ENCODE measurements at regions not wholly inside any gene's neighbourhood (a gene's known extent, or its start where the extent isn't known, plus 50 kb on each side); places are given as distances from the start of the nearest gene placed in this dataset.
"Not testable (repeated sequence)": the region's sequence is repeated elsewhere in the genome, so short reads cannot be mapped to it uniquely, and the experiment has no call there.

DNA sequence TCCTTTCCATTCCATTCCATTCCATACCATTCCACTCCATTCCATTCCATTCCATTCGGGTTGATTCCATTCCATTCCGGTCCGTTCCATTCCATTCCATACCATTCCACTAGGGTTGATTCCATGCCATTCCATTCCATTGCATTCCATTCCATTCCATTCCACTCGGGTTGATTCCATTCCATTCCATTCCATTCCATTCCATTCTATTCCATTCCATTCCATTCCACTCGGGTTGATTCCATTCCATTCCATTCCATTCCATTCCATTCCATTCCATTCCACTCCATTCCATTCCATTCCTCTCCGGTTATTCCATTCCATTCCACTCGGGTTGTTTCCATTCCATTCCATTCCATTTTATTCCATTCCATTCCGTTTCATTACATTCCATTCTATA, 153.4 kb downstream of the CWH43 start:
- DNase-seq; H3K27ac Mint-ChIP-seq; H3K4me1 Mint-ChIP-seq (ENCODE audit: low read depth); H3K27me3 Mint-ChIP-seq (ENCODE audit: low read depth); intact Hi-C loops (cut with micrococcal nuclease); CTCF ChIA-PET; H3K4me3 Mint-ChIP-seq: not testable (repeated sequence)
- H3K36me3 Mint-ChIP-seq (ENCODE audit: low read depth), result peaks cover 33% of the 10 kb centered on the region
- peaks cover 36% of the 10 kb centered on the region for H3K9me3 Mint-ChIP-seq

- intact Hi-C loops (cut with micrococcal nuclease); H3K27ac Mint-ChIP-seq; H3K27me3 Mint-ChIP-seq (ENCODE audit: low read depth); H3K4me3 Mint-ChIP-seq; H3K4me1 Mint-ChIP-seq (ENCODE audit: low read depth); CTCF ChIA-PET: not testable (repeated sequence)
- Mint-ChIP-seq H3K36me3 (ENCODE audit: low read depth) (peaks cover 37% of the 10 kb centered on the region), H3K9me3 (peaks cover 39% of the 10 kb centered on the region)
- DNase-seq, result peak; percentile 7
Observed at GRCh38 chr4:49140351-49140750, 154.3 kb downstream of the CWH43 start.

DNA sequence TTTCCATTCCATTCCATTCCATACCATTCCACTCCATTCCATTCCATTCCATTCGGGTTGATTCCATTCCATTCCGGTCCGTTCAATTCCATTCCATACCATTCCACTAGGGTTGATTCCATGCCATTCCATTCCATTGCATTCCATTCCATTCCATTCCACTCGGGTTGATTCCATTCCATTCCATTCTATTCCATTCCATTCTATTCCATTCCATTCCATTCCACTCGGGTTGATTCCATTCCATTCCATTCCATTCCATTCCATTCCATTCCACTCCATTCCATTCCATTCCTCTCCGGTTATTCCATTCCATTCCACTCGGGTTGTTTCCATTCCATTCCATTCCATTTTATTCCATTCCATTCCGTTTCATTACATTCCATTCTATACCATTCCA, 155.9 kb downstream of the CWH43 start:
- peaks cover 54% of the 10 kb centered on the region for H3K9me3 Mint-ChIP-seq
- H3K27ac Mint-ChIP-seq; intact Hi-C loops (cut with micrococcal nuclease); DNase-seq; H3K4me3 Mint-ChIP-seq; CTCF ChIA-PET; H3K4me1 Mint-ChIP-seq (ENCODE audit: low read depth); H3K27me3 Mint-ChIP-seq (ENCODE audit: low read depth): not testable (repeated sequence)
- peaks cover 40% of the 10 kb centered on the region for H3K36me3 Mint-ChIP-seq (ENCODE audit: low read depth)

GRCh38 chr4:49147143-49147542, 161.1 kb downstream of the CWH43 start:
- Mint-ChIP-seq H3K36me3 (ENCODE audit: low read depth) (peaks cover 58% of the 10 kb centered on the region), H3K9me3 (peaks cover 88% of the 10 kb centered on the region)
- H3K27ac Mint-ChIP-seq; DNase-seq; H3K4me3 Mint-ChIP-seq; H3K4me1 Mint-ChIP-seq (ENCODE audit: low read depth); CTCF ChIA-PET; H3K27me3 Mint-ChIP-seq (ENCODE audit: low read depth); intact Hi-C loops (cut with micrococcal nuclease): not testable (repeated sequence)

GRCh38 chr4:49147596-49147995, 161.5 kb downstream of the CWH43 start:
- DNase-seq; H3K4me3 Mint-ChIP-seq; H3K27me3 Mint-ChIP-seq (ENCODE audit: low read depth); H3K4me1 Mint-ChIP-seq (ENCODE audit: low read depth); H3K27ac Mint-ChIP-seq; CTCF ChIA-PET; intact Hi-C loops (cut with micrococcal nuclease): not testable (repeated sequence)
- Mint-ChIP-seq H3K9me3 (peaks cover 92% of the 10 kb centered on the region), H3K36me3 (ENCODE audit: low read depth) (peaks cover 58% of the 10 kb centered on the region)

GRCh38 chr4:49149006-49149975, 163.2 kb downstream of the CWH43 start:
- H3K27me3 Mint-ChIP-seq (ENCODE audit: low read depth); intact Hi-C loops (cut with micrococcal nuclease); DNase-seq; H3K4me3 Mint-ChIP-seq; H3K27ac Mint-ChIP-seq; CTCF ChIA-PET; H3K4me1 Mint-ChIP-seq (ENCODE audit: low read depth): not testable (repeated sequence)
- H3K9me3 Mint-ChIP-seq, result peaks cover 92% of the 10 kb centered on the region
- H3K36me3 Mint-ChIP-seq (ENCODE audit: low read depth), result peaks cover 56% of the 10 kb centered on the region

DNA sequence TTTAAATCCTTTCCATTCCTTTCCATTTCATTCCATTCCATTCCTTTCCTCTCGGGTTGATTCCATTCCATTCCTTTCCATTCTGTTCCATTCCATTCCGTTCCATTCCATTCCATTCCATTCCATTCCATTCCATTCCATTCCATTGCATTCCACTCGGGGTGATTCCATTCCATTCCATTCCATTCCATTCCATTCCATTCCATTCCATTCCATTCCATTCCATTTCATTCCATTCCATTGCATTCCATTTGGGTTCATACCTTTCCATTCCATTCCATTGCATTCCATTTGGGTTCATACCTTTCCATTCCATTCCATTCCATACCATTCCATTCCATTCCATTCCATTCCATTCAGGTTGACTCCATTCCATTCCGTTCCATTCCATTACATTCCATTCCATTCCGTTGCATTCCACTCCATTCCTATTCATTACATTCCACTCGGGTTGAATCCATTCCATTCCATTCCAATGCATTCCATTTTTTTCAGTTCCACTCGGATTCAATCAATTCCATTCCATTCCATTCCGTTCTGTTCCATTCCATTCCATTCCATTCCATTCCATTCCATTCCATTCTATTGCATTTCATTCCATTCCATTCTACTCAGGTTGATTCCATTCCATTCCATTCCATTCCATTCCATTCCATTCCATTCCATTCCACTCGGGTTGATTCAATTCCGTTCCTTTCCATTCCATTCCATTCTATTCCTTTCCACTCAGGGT, 164.4 kb downstream of the CWH43 start:
- H3K27ac Mint-ChIP-seq; CTCF ChIA-PET; DNase-seq; H3K4me3 Mint-ChIP-seq; intact Hi-C loops (cut with micrococcal nuclease); H3K4me1 Mint-ChIP-seq (ENCODE audit: low read depth); H3K27me3 Mint-ChIP-seq (ENCODE audit: low read depth): not testable (repeated sequence)
- H3K9me3 Mint-ChIP-seq, result peaks cover 95% of the 10 kb centered on the region
- H3K36me3 Mint-ChIP-seq (ENCODE audit: low read depth), result peaks cover 60% of the 10 kb centered on the region

DNA sequence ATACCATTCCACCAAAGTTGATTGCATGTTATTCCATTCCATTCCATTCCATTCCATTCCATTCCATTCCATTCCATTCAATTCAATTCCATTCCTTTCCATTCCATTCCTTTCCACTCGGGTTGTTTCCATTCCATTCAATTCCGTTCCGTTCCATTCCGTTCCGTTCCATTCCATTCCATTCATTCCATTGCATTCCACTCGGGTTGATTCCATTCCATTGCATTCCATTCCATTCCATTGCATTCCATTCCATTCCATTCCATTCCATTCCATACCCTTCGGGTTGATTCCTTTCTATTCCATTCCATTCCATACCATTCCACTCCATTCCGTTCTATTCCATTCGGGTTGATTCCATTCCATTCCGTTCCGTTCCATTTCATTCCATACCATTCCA, 166.9 kb downstream of the CWH43 start:
- H3K27me3 Mint-ChIP-seq (ENCODE audit: low read depth); CTCF ChIA-PET; intact Hi-C loops (cut with micrococcal nuclease); H3K4me1 Mint-ChIP-seq (ENCODE audit: low read depth); DNase-seq; H3K4me3 Mint-ChIP-seq; H3K27ac Mint-ChIP-seq: not testable (repeated sequence)
- H3K9me3 Mint-ChIP-seq, result peaks cover 90% of the 10 kb centered on the region
- peaks cover 59% of the 10 kb centered on the region for H3K36me3 Mint-ChIP-seq (ENCODE audit: low read depth)

DNA sequence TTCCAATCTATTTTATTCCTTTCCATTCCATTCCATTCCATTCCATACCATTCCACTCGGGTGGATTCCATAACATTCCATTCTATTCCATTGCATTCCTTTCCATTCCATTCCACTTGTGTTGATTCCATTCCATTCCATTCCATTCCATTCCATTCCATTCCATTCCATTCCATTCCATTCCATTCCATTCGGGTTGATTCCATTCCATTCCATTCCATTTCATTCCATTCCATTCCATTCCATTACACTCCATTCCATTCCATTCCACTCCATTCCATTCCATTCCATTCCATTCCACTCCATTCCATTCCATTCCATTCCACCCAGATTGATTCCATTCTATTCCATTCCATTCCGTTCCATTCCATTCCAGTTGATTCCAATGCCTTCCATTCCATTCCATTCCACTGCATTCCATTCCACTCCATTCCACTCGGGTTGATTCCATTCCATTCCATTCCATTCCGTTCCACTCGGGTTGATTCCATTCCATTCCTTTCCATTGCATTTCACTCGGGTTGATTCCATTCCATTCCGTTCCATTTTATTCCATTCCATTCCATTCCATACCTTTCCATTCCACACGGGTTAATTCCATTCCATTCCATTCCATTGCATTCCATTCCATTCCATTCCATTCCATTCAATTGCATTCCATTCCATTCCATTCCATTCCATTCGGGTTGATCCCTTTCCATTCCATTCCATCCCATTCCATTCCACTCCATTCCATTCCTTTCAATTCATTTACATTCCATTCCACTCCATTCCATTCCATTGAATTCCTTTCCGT, 168.4 kb downstream of the CWH43 start:
- H3K27ac Mint-ChIP-seq; DNase-seq; intact Hi-C loops (cut with micrococcal nuclease); H3K4me3 Mint-ChIP-seq; CTCF ChIA-PET; H3K27me3 Mint-ChIP-seq (ENCODE audit: low read depth); H3K4me1 Mint-ChIP-seq (ENCODE audit: low read depth): not testable (repeated sequence)
- peaks cover 75% of the 10 kb centered on the region for H3K9me3 Mint-ChIP-seq
- peaks cover 51% of the 10 kb centered on the region for H3K36me3 Mint-ChIP-seq (ENCODE audit: low read depth)

DNA sequence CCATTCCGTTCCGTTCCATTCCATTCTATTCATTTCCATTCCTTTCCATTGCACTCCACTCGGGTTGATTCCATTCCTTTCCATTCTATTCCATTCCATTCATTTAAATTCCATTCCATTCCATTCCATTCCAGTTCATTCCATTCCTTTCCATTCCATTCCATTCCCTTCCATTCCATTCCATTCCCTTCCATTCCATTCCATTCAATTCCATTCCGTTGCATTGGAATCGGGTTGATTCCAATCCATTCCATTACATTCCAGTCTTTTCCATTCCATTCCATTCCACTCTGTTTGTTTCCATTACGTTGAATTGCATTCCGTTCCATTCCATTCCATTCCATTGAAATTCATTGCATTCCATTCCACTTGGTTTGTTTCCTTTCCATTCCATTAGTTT, 169.2 kb downstream of the CWH43 start:
- intact Hi-C loops (cut with micrococcal nuclease); H3K4me1 Mint-ChIP-seq (ENCODE audit: low read depth); H3K27me3 Mint-ChIP-seq (ENCODE audit: low read depth); CTCF ChIA-PET; H3K27ac Mint-ChIP-seq; H3K4me3 Mint-ChIP-seq; DNase-seq: not testable (repeated sequence)
- peaks cover 43% of the 10 kb centered on the region for H3K36me3 Mint-ChIP-seq (ENCODE audit: low read depth)
- H3K9me3 Mint-ChIP-seq, result peaks cover 68% of the 10 kb centered on the region

GRCh38 chr4:49156309-49156708, 170.2 kb downstream of the CWH43 start:
- H3K4me3 Mint-ChIP-seq; intact Hi-C loops (cut with micrococcal nuclease); CTCF ChIA-PET; H3K27ac Mint-ChIP-seq; H3K4me1 Mint-ChIP-seq (ENCODE audit: low read depth); DNase-seq; H3K27me3 Mint-ChIP-seq (ENCODE audit: low read depth): not testable (repeated sequence)
- H3K9me3 Mint-ChIP-seq, result peaks cover 58% of the 10 kb centered on the region
- peaks cover 35% of the 10 kb centered on the region for H3K36me3 Mint-ChIP-seq (ENCODE audit: low read depth)

DNA sequence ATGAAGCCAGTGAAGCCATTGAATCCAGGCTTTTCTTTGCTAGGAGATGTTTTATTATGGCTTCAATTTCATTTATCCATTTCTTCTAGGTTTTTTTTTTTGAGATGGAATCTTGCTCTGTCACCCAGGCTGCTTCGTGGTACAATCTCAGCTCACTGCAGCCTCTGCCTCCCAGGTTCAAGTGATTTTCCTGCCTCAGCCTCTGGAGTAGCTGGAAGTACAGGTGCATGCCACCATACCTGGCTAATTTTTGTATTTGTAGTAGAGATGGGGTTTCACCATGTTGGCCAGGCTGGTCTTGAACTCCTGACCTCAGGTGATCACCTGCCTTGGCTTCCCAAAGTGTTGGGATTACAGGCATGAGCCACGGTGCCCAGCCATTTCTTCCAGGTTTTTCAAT, 171.6 kb downstream of the CWH43 start:
- H3K27me3 Mint-ChIP-seq (ENCODE audit: low read depth); H3K4me3 Mint-ChIP-seq; H3K4me1 Mint-ChIP-seq (ENCODE audit: low read depth); CTCF ChIA-PET; DNase-seq; H3K27ac Mint-ChIP-seq; intact Hi-C loops (cut with micrococcal nuclease): not testable (repeated sequence)
- peaks cover 35% of the 10 kb centered on the region for H3K36me3 Mint-ChIP-seq (ENCODE audit: low read depth)
- peaks cover 48% of the 10 kb centered on the region for H3K9me3 Mint-ChIP-seq

Data from activated naive CD4-positive, alpha-beta T cell treated with anti-CD3 and anti-CD28 coated beads for 36 hours (primary cell).